Fibroblast of the aortic adventitia (primary cell): ENCODE measurements at regions not wholly inside any gene's neighbourhood (a gene's known extent, or its start where the extent isn't known, plus 50 kb on each side); places are given as distances from the start of the nearest gene placed in this dataset.

ENCODE experiments used
- DNase-seq: peaks from one replicate; pipeline ENCODE4 v3.0.0-alpha.2; 2010; ENCODE audit warnings: low read depth
- H3K4me3 ChIP-seq: 2 replicates; pipeline ENCODE4 v1.5.1; 2011; ENCODE audit warnings: low read depth, mild to moderate bottlenecking, control low read depth, low read length, moderate library complexity
- CTCF ChIP-seq: IDR thresholded peaks from 2 replicates; pipeline ENCODE4 v1.5.1; 2011; ENCODE audit warnings: mild to moderate bottlenecking, low read length, control low read depth, inconsistent platforms; ENCODE audit not compliant: insufficient read depth

GRCh38 chr12:94726236-94726835 is 76.0 kb upstream of the TMCC3 start:
- no peak for DNase-seq
- TF ChIP-seq CTCF = no peak
- H3K4me3 ChIP-seq = no peak overlapping the region

- TF ChIP-seq CTCF = peak; percentile 35
- peak; percentile 49 for DNase-seq
- no peak overlapping the region for H3K4me3 ChIP-seq
Measured at GRCh38 chr12:94725375-94726168, 75.2 kb upstream of the TMCC3 start.

- H3K4me3 ChIP-seq = no peak overlapping the region
- no peak for DNase-seq
- no peak for TF ChIP-seq CTCF
Measured at GRCh38 chr12:94722664-94723063, 72.3 kb upstream of the TMCC3 start.

GRCh38 chr12:94721173-94721572 is 70.8 kb upstream of the TMCC3 start:
- H3K4me3 ChIP-seq = no peak overlapping the region
- TF ChIP-seq CTCF = no peak
- DNase-seq = no peak

GRCh38 chr12:94718114-94718513 is 67.8 kb upstream of the TMCC3 start:
- no peak overlapping the region for H3K4me3 ChIP-seq
- TF ChIP-seq CTCF = no peak
- DNase-seq = no peak

GRCh38 chr12:94717656-94718055 is 67.3 kb upstream of the TMCC3 start:
- DNase-seq = no peak
- no peak overlapping the region for H3K4me3 ChIP-seq
- TF ChIP-seq CTCF = no peak
